DND-41 (cell line): ENCODE measurements at regions not wholly inside any gene's neighbourhood (a gene's known extent, or its start where the extent isn't known, plus 50 kb on each side); places are given as distances from the start of the nearest gene placed in this dataset.

Experiments used
- CTCF ChIP-seq: IDR thresholded peaks from 2 replicates; pipeline ENCODE4 v1.5.1; 2012; ENCODE audit warnings: borderline replicate concordance, low read length, moderate library complexity, mild to moderate bottlenecking; ENCODE audit not compliant: poor library complexity, severe bottlenecking; ENCODE audit errors: extremely low read depth
- EZH2 ChIP-seq: IDR thresholded peaks from 3 replicates; pipeline ENCODE4 v1.6.1; 2012; ENCODE audit warnings: borderline replicate concordance, low read depth, mild to moderate bottlenecking, moderate library complexity, low read length, inconsistent platforms; ENCODE audit not compliant: severe bottlenecking

- TF ChIP-seq CTCF: no peak
- no peak for TF ChIP-seq EZH2
Observed at GRCh38 chr9:121573717-121574485, 74.3 kb upstream of the GGTA1 start.
